Panc1 (cell line): ENCODE measurements at regions not wholly inside any gene's neighbourhood (a gene's known extent, or its start where the extent isn't known, plus 50 kb on each side); places are given as distances from the start of the nearest gene placed in this dataset.

ENCODE experiments used
- POLR2AphosphoS5 ChIP-seq: IDR thresholded peaks from 2 replicates; pipeline ENCODE4 v1.6.1; 2012; ENCODE audit warnings: mild to moderate bottlenecking, low read depth, low read length, moderate library complexity
- REST ChIP-seq, 2 experiments: IDR thresholded peaks; 2 replicates each; pipeline ENCODE4 v1.6.1; 2011 to 2012; ENCODE audit warnings: low read depth in 2 of 2, control low read depth in 1 of 2, low read length in 1 of 2, mild to moderate bottlenecking in 1 of 2, moderate library complexity in 1 of 2; ENCODE audit not compliant: insufficient read depth in 1 of 2
- SIN3A ChIP-seq: IDR thresholded peaks from 2 replicates; pipeline ENCODE4 v1.6.1; 2012; ENCODE audit warnings: low read depth, mild to moderate bottlenecking, low read length, moderate library complexity, borderline replicate concordance; ENCODE audit not compliant: insufficient read depth
- TCF7L2 ChIP-seq: IDR thresholded peaks from 2 replicates; pipeline ENCODE4 v1.6.1; 2011; ENCODE audit warnings: mild to moderate bottlenecking, low read depth, low read length, inconsistent platforms
- TF ChIP-seq, protein P1 (sequence below): fragments of 450-650 bp; IDR thresholded peaks from 2 replicates; pipeline ENCODE4 v1.5.1; 2017; ENCODE audit warnings: mild to moderate bottlenecking

- TF ChIP-seq, protein P1, sequence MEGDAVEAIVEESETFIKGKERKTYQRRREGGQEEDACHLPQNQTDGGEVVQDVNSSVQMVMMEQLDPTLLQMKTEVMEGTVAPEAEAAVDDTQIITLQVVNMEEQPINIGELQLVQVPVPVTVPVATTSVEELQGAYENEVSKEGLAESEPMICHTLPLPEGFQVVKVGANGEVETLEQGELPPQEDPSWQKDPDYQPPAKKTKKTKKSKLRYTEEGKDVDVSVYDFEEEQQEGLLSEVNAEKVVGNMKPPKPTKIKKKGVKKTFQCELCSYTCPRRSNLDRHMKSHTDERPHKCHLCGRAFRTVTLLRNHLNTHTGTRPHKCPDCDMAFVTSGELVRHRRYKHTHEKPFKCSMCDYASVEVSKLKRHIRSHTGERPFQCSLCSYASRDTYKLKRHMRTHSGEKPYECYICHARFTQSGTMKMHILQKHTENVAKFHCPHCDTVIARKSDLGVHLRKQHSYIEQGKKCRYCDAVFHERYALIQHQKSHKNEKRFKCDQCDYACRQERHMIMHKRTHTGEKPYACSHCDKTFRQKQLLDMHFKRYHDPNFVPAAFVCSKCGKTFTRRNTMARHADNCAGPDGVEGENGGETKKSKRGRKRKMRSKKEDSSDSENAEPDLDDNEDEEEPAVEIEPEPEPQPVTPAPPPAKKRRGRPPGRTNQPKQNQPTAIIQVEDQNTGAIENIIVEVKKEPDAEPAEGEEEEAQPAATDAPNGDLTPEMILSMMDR: no peak
- no peak for TF ChIP-seq POLR2AphosphoS5
- no peak for TF ChIP-seq TCF7L2
- TF ChIP-seq REST (IDR thresholded peaks at IDR 0.05; ENCODE audit: insufficient read depth in 1 of 2, low read depth in 2 of 2, low read length in 1 of 2): no peak
- no peak for TF ChIP-seq SIN3A
Measured at GRCh38 chr12:18207266-18207665, 54.1 kb upstream of the PIK3C2G start.
